ENCODE measurements at regions not wholly inside any gene's neighbourhood (a gene's known extent, or its start where the extent isn't known, plus 50 kb on each side); places are given as distances from the start of the nearest gene placed in this dataset.
"Not testable (repeated sequence)": the region's sequence is repeated elsewhere in the genome, so short reads cannot be mapped to it uniquely, and the experiment has no call there.

GRCh38 chr7:120079704-120080103, 193.3 kb upstream of the KCND2 start:
- no peak for DNase-seq (ENCODE audit: extremely low spot score, unreplicated experiment)

GRCh38 chr7:120086468-120086867, 186.5 kb upstream of the KCND2 start:
- H3K4me1 Mint-ChIP-seq (ENCODE audit: unreplicated experiment); H3K9me3 Mint-ChIP-seq; H3K27ac Mint-ChIP-seq; DNase-seq (ENCODE audit: extremely low spot score, unreplicated experiment); H3K4me3 Mint-ChIP-seq; H3K36me3 Mint-ChIP-seq; H3K27me3 Mint-ChIP-seq: not testable (repeated sequence)

More at GRCh38 chr7:120079704-120080103, 193.3 kb upstream of the KCND2 start:
- no peak overlapping the region for H3K4me3 Mint-ChIP-seq
- TF ChIP-seq, protein P1, sequence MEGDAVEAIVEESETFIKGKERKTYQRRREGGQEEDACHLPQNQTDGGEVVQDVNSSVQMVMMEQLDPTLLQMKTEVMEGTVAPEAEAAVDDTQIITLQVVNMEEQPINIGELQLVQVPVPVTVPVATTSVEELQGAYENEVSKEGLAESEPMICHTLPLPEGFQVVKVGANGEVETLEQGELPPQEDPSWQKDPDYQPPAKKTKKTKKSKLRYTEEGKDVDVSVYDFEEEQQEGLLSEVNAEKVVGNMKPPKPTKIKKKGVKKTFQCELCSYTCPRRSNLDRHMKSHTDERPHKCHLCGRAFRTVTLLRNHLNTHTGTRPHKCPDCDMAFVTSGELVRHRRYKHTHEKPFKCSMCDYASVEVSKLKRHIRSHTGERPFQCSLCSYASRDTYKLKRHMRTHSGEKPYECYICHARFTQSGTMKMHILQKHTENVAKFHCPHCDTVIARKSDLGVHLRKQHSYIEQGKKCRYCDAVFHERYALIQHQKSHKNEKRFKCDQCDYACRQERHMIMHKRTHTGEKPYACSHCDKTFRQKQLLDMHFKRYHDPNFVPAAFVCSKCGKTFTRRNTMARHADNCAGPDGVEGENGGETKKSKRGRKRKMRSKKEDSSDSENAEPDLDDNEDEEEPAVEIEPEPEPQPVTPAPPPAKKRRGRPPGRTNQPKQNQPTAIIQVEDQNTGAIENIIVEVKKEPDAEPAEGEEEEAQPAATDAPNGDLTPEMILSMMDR (conservative IDR thresholded peaks at IDR 0.05), result no peak
- H3K27ac Mint-ChIP-seq, result no peak overlapping the region
- peaks cover 2% of the 10 kb centered on the region for H3K27me3 Mint-ChIP-seq
- H3K36me3 Mint-ChIP-seq, result no peaks in the 10 kb centered on the region
- no peaks in the 10 kb centered on the region for H3K9me3 Mint-ChIP-seq
- no peaks in the 10 kb centered on the region for H3K4me1 Mint-ChIP-seq (ENCODE audit: unreplicated experiment)

DNA sequence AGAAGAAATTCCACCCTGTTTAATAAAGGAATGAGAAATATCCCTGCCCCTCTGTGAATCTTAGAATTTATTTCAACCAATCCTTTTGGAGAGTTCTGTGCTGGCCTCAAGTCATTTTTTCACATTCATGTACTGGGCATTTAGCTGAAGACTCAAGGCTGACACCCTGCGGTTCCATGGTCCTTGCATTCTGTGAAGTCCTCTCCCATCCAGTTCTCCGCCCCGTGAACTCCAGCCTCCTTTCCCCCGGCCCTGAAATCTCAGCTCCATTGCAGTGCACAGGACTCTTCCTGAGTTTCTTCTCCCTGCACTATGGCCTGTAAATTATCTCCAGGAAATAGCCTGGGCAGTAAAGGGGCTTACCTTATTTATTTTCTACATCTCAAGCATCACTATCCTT, 183.0 kb upstream of the KCND2 start:
- no peaks in the 10 kb centered on the region for H3K27me3 Mint-ChIP-seq
- no peak overlapping the region for H3K4me3 Mint-ChIP-seq
- no peak overlapping the region for H3K27ac Mint-ChIP-seq
- H3K4me1 Mint-ChIP-seq (ENCODE audit: unreplicated experiment), result no peaks in the 10 kb centered on the region
- no peaks in the 10 kb centered on the region for H3K9me3 Mint-ChIP-seq
- no peak for DNase-seq (ENCODE audit: extremely low spot score, unreplicated experiment)
- TF ChIP-seq, protein P1 (conservative IDR thresholded peaks at IDR 0.05), result no peak
- H3K36me3 Mint-ChIP-seq, result no peaks in the 10 kb centered on the region

GRCh38 chr7:120091807-120092206, 181.2 kb upstream of the KCND2 start:
- Mint-ChIP-seq H3K36me3 (no peaks in the 10 kb centered on the region), H3K4me3 (no peak overlapping the region), H3K27me3 (no peaks in the 10 kb centered on the region), H3K9me3 (no peaks in the 10 kb centered on the region), H3K4me1 (ENCODE audit: unreplicated experiment) (no peaks in the 10 kb centered on the region), H3K27ac (no peak overlapping the region)
- DNase-seq (ENCODE audit: extremely low spot score, unreplicated experiment), result no peak
- TF ChIP-seq, protein P1 (conservative IDR thresholded peaks at IDR 0.05), result no peak

DNA sequence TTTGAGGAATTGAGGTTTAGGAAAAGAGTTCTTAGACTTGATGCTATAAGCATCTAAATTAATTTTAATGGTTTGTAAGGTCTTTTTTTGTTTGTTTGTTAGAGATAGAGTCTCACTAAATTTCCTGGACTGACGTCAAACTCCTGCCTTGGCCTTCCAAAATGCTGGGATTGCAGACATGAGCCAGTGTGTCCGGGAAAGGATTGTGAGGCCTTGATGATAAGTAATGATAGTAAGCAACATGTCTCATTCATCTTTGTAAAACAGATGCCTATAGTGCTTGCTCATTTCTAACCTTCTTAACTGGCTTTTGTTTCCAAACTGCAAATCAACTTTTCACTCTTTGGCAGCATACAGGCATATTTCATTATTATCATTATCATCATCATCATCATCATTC, 176.0 kb upstream of the KCND2 start:
- H3K9me3 Mint-ChIP-seq, result no peaks in the 10 kb centered on the region
- no peak overlapping the region for H3K4me3 Mint-ChIP-seq
- no peak for DNase-seq (ENCODE audit: extremely low spot score, unreplicated experiment)
- H3K36me3 Mint-ChIP-seq, result no peaks in the 10 kb centered on the region
- no peak overlapping the region for H3K27ac Mint-ChIP-seq
- TF ChIP-seq, protein P1 (conservative IDR thresholded peaks at IDR 0.05), result no peak
- no peaks in the 10 kb centered on the region for H3K27me3 Mint-ChIP-seq
- no peaks in the 10 kb centered on the region for H3K4me1 Mint-ChIP-seq (ENCODE audit: unreplicated experiment)

DNA sequence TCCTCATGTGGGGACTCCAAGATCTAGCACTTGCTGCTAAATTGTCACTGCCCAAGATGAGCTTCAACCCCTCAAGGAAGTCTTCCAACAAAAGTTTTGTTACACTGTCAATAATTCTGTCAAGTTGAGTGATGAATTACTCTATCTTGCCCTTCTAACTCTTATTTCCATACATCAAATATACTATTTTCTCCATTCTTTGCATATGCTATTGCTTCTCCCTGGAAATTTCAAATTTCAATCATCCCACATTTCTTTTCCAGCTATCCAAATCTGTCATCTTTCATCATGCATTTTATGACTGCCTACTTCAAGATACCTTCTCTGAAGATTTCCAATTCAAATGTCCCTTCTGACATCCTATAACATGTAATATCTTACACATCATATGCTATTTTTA, 175.2 kb upstream of the KCND2 start:
- no peaks in the 10 kb centered on the region for H3K4me1 Mint-ChIP-seq (ENCODE audit: unreplicated experiment)
- H3K4me3 Mint-ChIP-seq, result no peak overlapping the region
- H3K9me3 Mint-ChIP-seq, result no peaks in the 10 kb centered on the region
- H3K27ac Mint-ChIP-seq, result no peak overlapping the region
- DNase-seq (ENCODE audit: extremely low spot score, unreplicated experiment), result no peak
- no peaks in the 10 kb centered on the region for H3K36me3 Mint-ChIP-seq
- H3K27me3 Mint-ChIP-seq, result no peaks in the 10 kb centered on the region
- TF ChIP-seq, protein P1 (conservative IDR thresholded peaks at IDR 0.05), result no peak
